ENCODE measurements at regions not wholly inside any gene's neighbourhood (a gene's known extent, or its start where the extent isn't known, plus 50 kb on each side); places are given as distances from the start of the nearest gene placed in this dataset.

- DNase-seq (no peak), ATAC-seq (ENCODE audit: low read depth) (no peak)
- Mint-ChIP-seq H3K4me1 (no peaks in the 10 kb centered on the region), H3K27ac (no peak overlapping the region), H3K27me3 (no peaks in the 10 kb centered on the region), H3K4me3 (no peak overlapping the region), H3K36me3 (ENCODE audit: low read depth) (no peaks in the 10 kb centered on the region), H3K9me3 (peaks cover 6% of the 10 kb centered on the region)
- ChIA-PET POLR2A (interaction anchor here (0.6 kb wide), 1 partner anchor 10 kb away, joined by 3 read pairs; no protein-coding TSS in a partner anchor), CTCF (no interaction called here)
- intact Hi-C loops (cut with micrococcal nuclease) = no loop called here
- TF ChIP-seq CTCF (IDR thresholded peaks at IDR 0.05) = no peak
Observed at GRCh38 chr2:34308140-34308539, 709.0 kb upstream of the FAM98A start.

- Mint-ChIP-seq H3K9me3 (peaks cover 6% of the 10 kb centered on the region), H3K27ac (no peak overlapping the region), H3K36me3 (ENCODE audit: low read depth) (no peaks in the 10 kb centered on the region), H3K4me1 (no peaks in the 10 kb centered on the region), H3K4me3 (no peak overlapping the region), H3K27me3 (no peaks in the 10 kb centered on the region)
- DNase-seq = no peak
- intact Hi-C loops (cut with micrococcal nuclease) = no loop called here
- CTCF ChIA-PET = no interaction called here
- TF ChIP-seq CTCF (IDR thresholded peaks at IDR 0.05) = no peak
- POLR2A ChIA-PET = no interaction called here
- no peak for ATAC-seq (ENCODE audit: low read depth)
Observed at GRCh38 chr2:34307636-34308035, 708.5 kb upstream of the FAM98A start.

DNA sequence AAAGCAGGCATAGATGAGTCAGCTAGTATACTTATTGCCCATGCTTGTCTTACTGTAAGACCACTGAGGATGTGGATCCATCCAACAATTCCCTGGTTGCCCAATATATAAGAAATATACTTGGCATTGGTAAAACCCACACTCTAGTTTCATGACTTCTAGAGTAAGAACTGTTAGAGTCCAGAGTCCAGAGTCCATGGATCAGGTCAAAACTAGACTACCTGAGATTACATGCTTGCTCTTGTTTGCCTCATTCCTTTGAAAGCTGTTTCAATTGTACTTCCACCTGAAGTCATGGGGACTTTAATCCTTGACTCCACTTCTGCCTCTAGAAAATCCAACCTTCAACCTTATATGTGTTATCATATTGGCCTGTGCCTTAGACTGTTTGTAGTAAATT is 707.6 kb upstream of the FAM98A start:
- ChIA-PET POLR2A (no interaction called here), CTCF (no interaction called here)
- H3K9me3 Mint-ChIP-seq = peaks cover 3% of the 10 kb centered on the region
- H3K27me3 Mint-ChIP-seq = no peaks in the 10 kb centered on the region
- TF ChIP-seq CTCF (IDR thresholded peaks at IDR 0.05) = no peak
- ATAC-seq (ENCODE audit: low read depth) = no peak
- H3K36me3 Mint-ChIP-seq (ENCODE audit: low read depth) = no peaks in the 10 kb centered on the region
- no peak for DNase-seq
- no peaks in the 10 kb centered on the region for H3K4me1 Mint-ChIP-seq
- no peak overlapping the region for H3K27ac Mint-ChIP-seq
- intact Hi-C loops (cut with micrococcal nuclease) = no loop called here
- H3K4me3 Mint-ChIP-seq = no peak overlapping the region

GRCh38 chr2:34305587-34305986 is 706.5 kb upstream of the FAM98A start:
- CTCF ChIA-PET = no interaction called here
- H3K36me3 Mint-ChIP-seq (ENCODE audit: low read depth) = no peaks in the 10 kb centered on the region
- POLR2A ChIA-PET = no interaction called here
- no peak for TF ChIP-seq CTCF (IDR thresholded peaks at IDR 0.05)
- no peaks in the 10 kb centered on the region for H3K27me3 Mint-ChIP-seq
- intact Hi-C loops (cut with micrococcal nuclease) = no loop called here
- no peak for DNase-seq
- no peak for ATAC-seq (ENCODE audit: low read depth)
- no peaks in the 10 kb centered on the region for H3K4me1 Mint-ChIP-seq
- no peak overlapping the region for H3K4me3 Mint-ChIP-seq
- H3K9me3 Mint-ChIP-seq = peaks cover 3% of the 10 kb centered on the region
- H3K27ac Mint-ChIP-seq = no peak overlapping the region

DNA sequence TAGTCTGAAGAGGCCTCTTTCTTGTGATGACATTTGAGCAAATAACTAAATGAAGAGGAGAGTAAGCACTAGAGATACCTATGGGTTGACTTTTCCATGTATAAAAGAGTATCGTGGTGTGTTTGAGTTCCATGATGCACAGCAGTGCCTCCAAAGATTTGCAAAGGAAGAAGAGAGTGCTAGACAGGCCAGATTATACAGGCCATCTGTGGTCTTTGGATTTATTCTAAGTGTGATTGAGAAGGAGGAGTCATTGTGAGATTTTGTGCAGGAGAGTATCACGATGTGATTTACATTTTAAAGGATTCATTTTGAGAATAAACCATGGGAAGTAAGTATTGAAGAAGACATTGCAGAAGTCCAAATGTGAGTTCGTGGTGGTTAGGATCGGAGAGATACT is 695.9 kb upstream of the FAM98A start:
- CTCF ChIA-PET = no interaction called here
- no peak overlapping the region for H3K27ac Mint-ChIP-seq
- intact Hi-C loops (cut with micrococcal nuclease) = no loop called here
- no peaks in the 10 kb centered on the region for H3K4me1 Mint-ChIP-seq
- no peak for TF ChIP-seq CTCF (IDR thresholded peaks at IDR 0.05)
- no peaks in the 10 kb centered on the region for H3K27me3 Mint-ChIP-seq
- no peaks in the 10 kb centered on the region for H3K9me3 Mint-ChIP-seq
- no peak overlapping the region for H3K4me3 Mint-ChIP-seq
- ATAC-seq (ENCODE audit: low read depth) (no peak), DNase-seq (no peak)
- H3K36me3 Mint-ChIP-seq (ENCODE audit: low read depth) = no peaks in the 10 kb centered on the region
- POLR2A ChIA-PET = no interaction called here

Measured in activated B cell treated with CpG ODN at 0.5 μM for 24 hours (primary cell).